ENCODE measurements at regions not wholly inside any gene's neighbourhood (a gene's known extent, or its start where the extent isn't known, plus 50 kb on each side); places are given as distances from the start of the nearest gene placed in this dataset.

- no peak overlapping the region for H3K27ac ChIP-seq
- DNase-seq (ENCODE audit: low read depth, low spot score) = no peak
Observed at GRCh38 chr18:51666763-51667191, 469.3 kb upstream of the MEX3C start.

- no peak for DNase-seq (ENCODE audit: low read depth, low spot score)
- H3K27ac ChIP-seq = no peak overlapping the region
Observed at GRCh38 chr18:51668101-51668500, 470.6 kb upstream of the MEX3C start.

GRCh38 chr18:51668607-51669006, 471.1 kb upstream of the MEX3C start:
- DNase-seq (ENCODE audit: low read depth, low spot score) = no peak
- no peak overlapping the region for H3K27ac ChIP-seq

DNA sequence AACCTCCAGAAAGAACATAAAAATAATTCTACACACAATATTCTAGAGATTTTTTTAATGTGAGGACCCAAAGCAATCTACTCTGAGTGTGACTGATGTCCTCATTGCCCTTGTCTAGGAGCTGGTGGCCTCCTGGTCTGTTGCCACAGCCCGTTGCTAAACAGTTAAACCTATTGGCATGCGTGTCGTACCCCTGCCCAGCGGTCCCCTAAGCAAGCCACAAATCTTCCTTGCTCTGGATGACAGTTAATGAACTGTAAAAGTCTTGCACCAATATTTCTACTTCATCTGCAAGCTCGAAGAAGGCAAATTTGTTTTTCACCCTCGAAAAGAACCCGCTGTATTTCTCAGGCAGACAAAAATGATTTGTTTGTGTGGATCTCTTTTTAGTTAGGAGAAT, 489.1 kb upstream of the MEX3C start:
- DNase-seq (ENCODE audit: low read depth, low spot score) = no peak

GRCh38 chr18:51687845-51688585, 490.5 kb upstream of the MEX3C start:
- DNase-seq (ENCODE audit: low read depth, low spot score) = no peak
- H3K27ac ChIP-seq = no peak overlapping the region

More for the DNA sequence above, 489.1 kb upstream of the MEX3C start:
- no peak overlapping the region for H3K27ac ChIP-seq

DNA sequence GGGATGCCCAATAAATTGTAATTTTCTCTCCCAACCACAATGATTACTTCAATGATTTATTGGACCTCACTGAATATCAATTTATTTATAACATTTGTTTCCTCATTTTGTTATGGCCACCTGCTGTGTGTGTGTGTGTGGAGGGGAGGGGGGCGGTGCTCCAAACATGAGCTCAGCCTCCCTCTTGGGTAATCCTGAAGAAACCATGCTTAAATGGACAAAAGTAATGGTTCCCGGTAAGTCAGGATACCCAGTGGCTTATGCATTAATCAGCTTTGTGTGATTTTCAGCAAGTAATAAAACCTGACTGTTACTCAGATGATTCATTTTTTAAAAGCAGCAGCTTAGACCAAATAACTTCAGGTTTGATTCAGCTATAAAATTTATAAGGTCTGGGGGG, 495.1 kb upstream of the MEX3C start:
- no peak overlapping the region for H3K27ac ChIP-seq
- DNase-seq (ENCODE audit: low read depth, low spot score) = no peak

DNA sequence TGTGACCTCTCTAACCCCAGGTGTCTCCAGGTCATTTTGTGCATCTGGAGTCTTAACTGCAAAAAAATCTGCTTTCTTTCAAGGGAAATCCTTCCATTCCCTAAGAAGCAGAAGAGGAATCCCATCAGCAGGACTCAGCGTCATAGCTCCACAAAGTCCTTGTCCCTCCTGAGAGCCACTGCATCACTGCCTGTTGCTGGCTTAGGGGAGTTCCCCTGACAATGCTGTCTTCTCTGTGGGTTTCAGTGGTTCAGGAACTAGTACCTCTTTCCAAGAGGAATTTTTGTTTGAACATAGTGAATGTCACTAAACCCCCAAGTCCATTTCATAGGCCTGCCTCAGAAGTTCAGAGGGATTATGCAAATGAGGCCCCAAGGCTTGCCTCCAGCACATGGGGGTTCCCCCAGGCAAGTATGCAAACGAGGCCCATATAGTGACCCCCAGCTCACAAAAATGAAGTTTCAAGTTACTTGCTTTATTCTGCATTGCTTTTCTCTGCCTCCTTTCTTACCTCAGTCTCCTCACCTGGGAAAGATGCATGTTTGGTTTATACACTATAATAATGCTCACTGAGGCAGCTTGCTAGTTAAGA, 513.9 kb upstream of the MEX3C start:
- no peak for DNase-seq (ENCODE audit: low read depth, low spot score)

GRCh38 chr18:51712821-51713220, 515.3 kb upstream of the MEX3C start:
- no peak for DNase-seq (ENCODE audit: low read depth, low spot score)
- H3K27ac ChIP-seq = no peak overlapping the region

More for the DNA sequence above, 513.9 kb upstream of the MEX3C start:
- no peak overlapping the region for H3K27ac ChIP-seq

GRCh38 chr18:51716277-51716676, 518.8 kb upstream of the MEX3C start:
- no peak overlapping the region for H3K27ac ChIP-seq
- DNase-seq (ENCODE audit: low read depth, low spot score) = no peak

- H3K27ac ChIP-seq = no peak overlapping the region
- DNase-seq (ENCODE audit: low read depth, low spot score) = no peak
Observed at GRCh38 chr18:51721388-51721787, 523.9 kb upstream of the MEX3C start.

DNA sequence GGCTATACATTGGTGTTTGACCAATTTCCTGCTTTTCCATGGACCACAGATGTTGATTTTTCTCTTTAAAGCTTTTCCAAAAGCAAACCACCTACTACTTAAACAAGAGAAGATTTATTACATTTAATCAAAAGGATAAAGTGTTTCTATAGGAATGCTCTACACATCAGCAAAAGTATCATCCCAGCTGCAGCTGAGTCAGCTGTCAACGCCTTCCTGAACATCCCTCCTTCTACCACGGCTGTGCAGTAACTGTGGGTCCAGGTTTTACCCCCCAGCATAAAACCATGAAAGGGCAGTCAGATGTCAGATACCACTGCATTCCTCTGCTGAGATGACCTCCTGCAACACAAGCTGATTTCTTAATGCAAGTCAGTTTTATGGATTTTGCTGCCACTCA, 524.5 kb upstream of the MEX3C start:
- DNase-seq (ENCODE audit: low read depth, low spot score) = no peak
- no peak overlapping the region for H3K27ac ChIP-seq

- H3K27ac ChIP-seq = no peak overlapping the region
- DNase-seq (ENCODE audit: low read depth, low spot score) = no peak
Observed at GRCh38 chr18:51724790-51725721, 527.6 kb upstream of the MEX3C start.

GRCh38 chr18:51726614-51727013, 529.1 kb upstream of the MEX3C start:
- DNase-seq (ENCODE audit: low read depth, low spot score) = no peak
- no peak overlapping the region for H3K27ac ChIP-seq

GRCh38 chr18:51727780-51728179, 530.3 kb upstream of the MEX3C start:
- DNase-seq (ENCODE audit: low read depth, low spot score) = no peak
- H3K27ac ChIP-seq = no peak overlapping the region

DNA sequence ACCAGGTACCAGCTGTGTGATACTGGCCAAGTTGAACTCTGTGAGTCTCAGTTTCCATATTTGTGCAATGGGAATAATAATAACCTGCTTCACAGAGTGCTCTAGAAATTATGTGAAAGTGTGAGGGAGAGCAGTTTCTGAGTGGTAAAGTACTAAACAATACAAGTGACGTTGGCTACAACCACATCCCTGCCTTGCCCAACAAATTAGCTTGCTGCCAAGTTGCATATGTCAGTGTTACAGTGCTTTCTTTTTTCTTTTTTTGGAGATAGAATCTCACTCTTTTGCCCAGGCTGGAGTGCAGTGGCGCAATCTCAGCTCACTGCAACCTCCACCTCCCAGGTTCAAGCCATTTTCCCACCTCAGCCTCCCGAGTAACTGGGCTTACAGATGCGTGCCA, 533.6 kb upstream of the MEX3C start:
- H3K27ac ChIP-seq = no peak overlapping the region
- DNase-seq (ENCODE audit: low read depth, low spot score) = no peak

DNA sequence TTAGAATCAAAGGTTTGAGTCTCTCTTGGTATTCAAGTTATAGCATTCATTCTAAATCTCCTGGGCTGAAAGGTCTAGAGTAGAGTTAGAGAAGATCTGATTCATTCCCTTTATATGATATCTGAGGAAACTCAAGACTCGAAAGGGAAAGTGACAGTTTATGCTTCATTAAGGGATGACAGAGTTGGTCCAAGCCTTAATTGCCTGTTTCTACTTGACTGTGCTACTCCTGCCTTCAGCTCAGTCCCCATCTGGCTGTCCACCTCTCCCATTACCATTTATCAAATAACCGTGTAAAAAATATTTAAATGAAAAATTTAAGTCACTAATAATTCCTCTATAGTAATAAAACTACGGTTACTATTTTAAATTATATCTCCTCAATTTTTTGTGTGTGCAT, 537.1 kb upstream of the MEX3C start:
- no peak overlapping the region for H3K27ac ChIP-seq
- DNase-seq (ENCODE audit: low read depth, low spot score) = no peak

GRCh38 chr18:51739044-51739666, 541.7 kb upstream of the MEX3C start:
- no peak overlapping the region for H3K27ac ChIP-seq
- DNase-seq (ENCODE audit: low read depth, low spot score) = no peak

GRCh38 chr18:51751901-51752300, 554.4 kb upstream of the MEX3C start:
- no peak overlapping the region for H3K27ac ChIP-seq
- DNase-seq (ENCODE audit: low read depth, low spot score) = no peak

DNA sequence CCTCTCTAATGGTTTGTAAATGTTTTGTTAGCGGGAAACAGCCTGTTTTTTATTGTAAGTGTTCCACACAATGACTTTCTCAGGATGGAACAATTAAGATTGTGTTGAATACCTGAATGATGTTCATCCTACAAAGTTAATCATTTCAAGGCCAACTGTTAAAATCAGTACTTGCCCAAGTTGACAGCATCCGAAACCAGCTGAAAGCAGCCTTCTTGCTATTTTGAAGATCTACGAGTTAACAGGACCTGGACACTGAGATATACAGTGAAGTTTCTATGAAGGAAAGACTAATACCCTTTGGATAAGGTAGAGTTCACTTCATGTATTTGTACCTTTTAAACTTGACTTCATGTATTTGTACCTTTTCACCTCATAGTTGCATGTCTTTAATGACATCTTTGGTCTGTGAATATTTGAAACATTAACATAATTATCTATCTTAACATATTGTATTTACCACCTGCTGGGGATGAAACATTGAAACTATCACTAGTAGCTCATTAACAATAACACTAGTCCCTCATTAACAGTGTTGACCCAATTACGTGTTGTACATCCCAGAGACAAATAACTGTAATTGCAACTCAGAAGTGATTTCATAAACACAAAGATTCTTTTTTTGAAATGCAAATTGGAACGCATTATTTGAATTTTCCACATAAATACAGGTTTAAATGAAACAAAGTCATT, 556.0 kb upstream of the MEX3C start:
- H3K27ac ChIP-seq = no peak overlapping the region
- no peak for DNase-seq (ENCODE audit: low read depth, low spot score)

DNA sequence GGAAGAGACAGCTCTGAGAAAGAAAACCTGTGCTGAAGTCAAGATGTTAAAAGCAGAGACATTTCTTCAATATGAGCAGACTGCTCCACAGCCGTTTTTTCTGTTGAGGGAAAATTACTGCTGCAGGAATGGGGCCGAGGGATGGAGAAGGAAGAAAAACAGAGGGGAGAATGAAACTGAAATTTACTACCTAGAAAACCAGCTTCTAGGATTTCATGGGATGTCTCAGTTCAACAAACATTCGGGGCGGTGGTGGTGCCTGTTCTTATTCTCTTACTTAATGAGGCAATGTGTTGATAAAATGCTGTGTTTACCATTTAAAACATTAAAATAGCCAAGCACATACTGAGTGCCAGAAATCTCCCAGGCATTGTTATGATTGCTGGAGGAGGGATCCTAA, 557.1 kb upstream of the MEX3C start:
- no peak for DNase-seq (ENCODE audit: low read depth, low spot score)
- no peak overlapping the region for H3K27ac ChIP-seq
